ENCODE measurements at regions not wholly inside any gene's neighbourhood (a gene's known extent, or its start where the extent isn't known, plus 50 kb on each side); places are given as distances from the start of the nearest gene placed in this dataset.
"Not testable (repeated sequence)": the region's sequence is repeated elsewhere in the genome, so short reads cannot be mapped to it uniquely, and the experiment has no call there.

DNA sequence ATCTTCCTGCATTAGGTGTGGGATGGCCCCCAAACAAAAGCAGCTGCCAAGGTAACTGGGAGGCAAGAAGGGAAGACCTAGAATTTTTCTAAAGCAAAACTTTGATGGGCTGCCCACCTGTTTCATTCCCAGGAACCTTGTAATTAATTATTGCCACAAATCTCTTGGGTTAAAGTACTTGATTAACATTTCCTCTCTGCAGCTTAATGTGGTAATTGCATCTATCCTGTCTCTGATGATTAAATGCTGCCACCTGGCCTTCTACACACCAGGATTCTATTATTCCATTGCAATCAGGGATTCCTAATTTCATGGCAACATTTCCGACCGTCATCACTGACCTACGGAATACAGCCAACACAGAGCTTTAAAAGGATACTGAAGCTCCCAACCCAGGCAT lies 68.3 kb upstream of the RC3H1 start:
- Histone ChIP-seq H2AFZ (ENCODE audit: low read depth, low read length) (no peak overlapping the region), H4K20me1 (ENCODE audit: insufficient read depth, low read length) (no peaks in the 10 kb centered on the region), H3K9me3 (ENCODE audit: insufficient read depth, low read length) (no peaks in the 10 kb centered on the region), H3K4me2 (ENCODE audit: low read length) (no peak overlapping the region), H3K27me3 (ENCODE audit: low read depth, low read length) (peaks cover 5% of the 10 kb centered on the region; the same call in 1 of the 2 replicates), H3K9ac (ENCODE audit: low read length) (no peak overlapping the region), H3K79me2 (ENCODE audit: low read length) (no peaks in the 10 kb centered on the region), H3K4me3 (ENCODE audit: low read length) (no peak overlapping the region), H3K4me1 (ENCODE audit: low read length) (peaks cover 4% of the 10 kb centered on the region), H3K27ac (ENCODE audit: low read length) (no peak overlapping the region), H3K36me3 (replicated peaks; ENCODE audit: low read depth, low read length) (no peaks in the 10 kb centered on the region)
- TF ChIP-seq EZH2phosphoT487 (IDR thresholded peaks at IDR 0.05; ENCODE audit: low read depth) = no peak
- TF ChIP-seq, protein P1, sequence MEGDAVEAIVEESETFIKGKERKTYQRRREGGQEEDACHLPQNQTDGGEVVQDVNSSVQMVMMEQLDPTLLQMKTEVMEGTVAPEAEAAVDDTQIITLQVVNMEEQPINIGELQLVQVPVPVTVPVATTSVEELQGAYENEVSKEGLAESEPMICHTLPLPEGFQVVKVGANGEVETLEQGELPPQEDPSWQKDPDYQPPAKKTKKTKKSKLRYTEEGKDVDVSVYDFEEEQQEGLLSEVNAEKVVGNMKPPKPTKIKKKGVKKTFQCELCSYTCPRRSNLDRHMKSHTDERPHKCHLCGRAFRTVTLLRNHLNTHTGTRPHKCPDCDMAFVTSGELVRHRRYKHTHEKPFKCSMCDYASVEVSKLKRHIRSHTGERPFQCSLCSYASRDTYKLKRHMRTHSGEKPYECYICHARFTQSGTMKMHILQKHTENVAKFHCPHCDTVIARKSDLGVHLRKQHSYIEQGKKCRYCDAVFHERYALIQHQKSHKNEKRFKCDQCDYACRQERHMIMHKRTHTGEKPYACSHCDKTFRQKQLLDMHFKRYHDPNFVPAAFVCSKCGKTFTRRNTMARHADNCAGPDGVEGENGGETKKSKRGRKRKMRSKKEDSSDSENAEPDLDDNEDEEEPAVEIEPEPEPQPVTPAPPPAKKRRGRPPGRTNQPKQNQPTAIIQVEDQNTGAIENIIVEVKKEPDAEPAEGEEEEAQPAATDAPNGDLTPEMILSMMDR (IDR thresholded peaks at IDR 0.05; ENCODE audit: low read depth, low read length) = no peak

DNA sequence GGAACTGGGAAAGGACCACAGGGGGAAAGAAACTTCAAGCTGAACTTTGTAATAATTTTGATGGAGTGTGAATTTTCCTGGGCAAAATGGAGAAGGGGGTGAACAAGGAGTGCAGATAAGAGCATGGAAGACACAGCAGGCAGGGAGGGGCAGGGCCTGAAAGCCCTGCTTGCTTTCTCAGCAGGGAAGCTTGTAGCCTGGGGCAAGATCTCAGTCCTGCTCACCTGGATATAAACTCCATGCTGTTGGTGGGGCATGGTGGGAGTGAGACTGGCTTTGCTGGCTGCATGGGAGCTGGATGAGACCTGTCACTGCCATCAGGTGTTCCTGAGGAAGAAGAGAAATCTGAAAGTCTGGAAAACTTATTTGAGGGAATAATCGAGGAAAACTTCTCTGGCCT lies 58.7 kb upstream of the RC3H1 start:
- H3K9me3 ChIP-seq (ENCODE audit: insufficient read depth, low read length) = no peaks in the 10 kb centered on the region
- H3K79me2 ChIP-seq (ENCODE audit: low read length) = no peaks in the 10 kb centered on the region
- no peak overlapping the region for H3K27ac ChIP-seq (ENCODE audit: low read length)
- H2AFZ ChIP-seq (ENCODE audit: low read depth, low read length) = no peak overlapping the region
- peaks cover 12% of the 10 kb centered on the region for H3K4me1 ChIP-seq (ENCODE audit: low read length)
- H3K9ac ChIP-seq (ENCODE audit: low read length) = no peak overlapping the region
- TF ChIP-seq EZH2phosphoT487 (IDR thresholded peaks at IDR 0.05; ENCODE audit: low read depth) = no peak
- TF ChIP-seq, protein P1 (IDR thresholded peaks at IDR 0.05; ENCODE audit: low read depth, low read length) = no peak
- H3K4me3 ChIP-seq (ENCODE audit: low read length) = no peak overlapping the region
- H3K4me2 ChIP-seq (ENCODE audit: low read length) = no peak overlapping the region
- no peaks in the 10 kb centered on the region for H4K20me1 ChIP-seq (ENCODE audit: insufficient read depth, low read length)
- H3K27me3 ChIP-seq (ENCODE audit: low read depth, low read length) = no peaks in the 10 kb centered on the region
- no peaks in the 10 kb centered on the region for H3K36me3 ChIP-seq (replicated peaks; ENCODE audit: low read depth, low read length)

DNA sequence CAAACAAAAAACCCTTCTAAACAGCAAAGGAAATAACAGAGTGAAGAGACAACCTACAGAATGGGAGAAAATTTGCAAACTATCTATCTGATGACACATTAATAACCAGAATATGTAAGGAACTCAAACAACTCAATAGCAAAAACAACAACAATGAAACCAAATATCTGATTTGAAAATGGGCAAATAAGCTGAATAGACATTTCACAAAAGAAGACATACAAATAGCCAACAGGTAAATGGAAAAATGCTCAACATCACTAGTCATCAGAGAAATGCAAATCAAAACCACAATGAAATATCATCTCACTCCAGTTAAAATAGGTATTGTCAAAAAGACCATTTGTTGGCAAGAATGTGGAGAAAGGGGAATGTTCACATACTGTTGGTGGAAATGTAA lies 57.6 kb upstream of the RC3H1 start:
- Histone ChIP-seq H3K27me3 (ENCODE audit: low read depth, low read length) (no peaks in the 10 kb centered on the region), H2AFZ (ENCODE audit: low read depth, low read length) (no peak overlapping the region), H3K9me3 (ENCODE audit: insufficient read depth, low read length) (no peaks in the 10 kb centered on the region), H3K79me2 (ENCODE audit: low read length) (no peaks in the 10 kb centered on the region), H3K9ac (ENCODE audit: low read length) (no peak overlapping the region), H3K4me1 (ENCODE audit: low read length) (peaks cover 16% of the 10 kb centered on the region), H4K20me1 (ENCODE audit: insufficient read depth, low read length) (no peaks in the 10 kb centered on the region), H3K4me3 (ENCODE audit: low read length) (no peak overlapping the region), H3K27ac (ENCODE audit: low read length) (no peak overlapping the region), H3K4me2 (ENCODE audit: low read length) (no peak overlapping the region), H3K36me3 (replicated peaks; ENCODE audit: low read depth, low read length) (no peaks in the 10 kb centered on the region)
- TF ChIP-seq, protein P1 (IDR thresholded peaks at IDR 0.05; ENCODE audit: low read depth, low read length) = no peak

DNA sequence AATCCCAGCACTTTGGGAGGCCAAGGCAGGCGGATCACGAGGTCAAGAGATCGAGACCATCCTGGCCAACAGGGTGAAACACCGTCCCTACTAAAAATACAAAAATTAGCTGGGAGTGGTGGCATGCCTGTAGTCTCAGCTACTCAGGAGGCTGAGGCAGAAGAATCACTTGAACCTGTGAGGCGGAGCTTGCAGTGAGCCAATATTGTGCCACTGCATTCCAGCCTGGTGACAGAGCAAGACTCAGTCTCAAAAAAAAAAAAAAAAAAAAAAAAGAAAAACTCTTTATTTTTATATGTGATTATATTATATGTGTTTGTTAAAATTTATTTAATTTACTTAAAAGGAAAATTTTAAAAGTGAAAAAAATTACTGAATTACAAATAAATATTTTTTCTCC lies 56.8 kb upstream of the RC3H1 start:
- not testable (repeated sequence) for H3K27me3 ChIP-seq (ENCODE audit: low read depth, low read length); H3K27ac ChIP-seq (ENCODE audit: low read length); H4K20me1 ChIP-seq (ENCODE audit: insufficient read depth, low read length)

More for the DNA sequence above, 56.8 kb upstream of the RC3H1 start:
- H3K4me1 ChIP-seq (ENCODE audit: low read length) = peaks cover 16% of the 10 kb centered on the region
- H3K9me3 ChIP-seq (ENCODE audit: insufficient read depth, low read length); H3K9ac ChIP-seq (ENCODE audit: low read length); H3K4me2 ChIP-seq (ENCODE audit: low read length); H2AFZ ChIP-seq (ENCODE audit: low read depth, low read length); H3K79me2 ChIP-seq (ENCODE audit: low read length); H3K4me3 ChIP-seq (ENCODE audit: low read length); H3K36me3 ChIP-seq (replicated peaks; ENCODE audit: low read depth, low read length): not testable (repeated sequence)

Measured in OCI-LY3 (cell line).